Prostate gland (tissue), 2 donors: ENCODE measurements at regions not wholly inside any gene's neighbourhood (a gene's known extent, or its start where the extent isn't known, plus 50 kb on each side); places are given as distances from the start of the nearest gene placed in this dataset.

Experiments
- DNase-seq: peaks from one replicate; pipeline ENCODE4 v3.0.0-alpha.2; 2019; ENCODE audit warnings: low spot score
- H3K27ac ChIP-seq, 2 donors: fragments of 200-600 bp; sonication (generic); 2 replicates each; pipeline ENCODE4 v1.5.1; 2017 to 2019
- H3K27me3 ChIP-seq: fragments of 200-600 bp; sonication (generic); replicated peaks from 2 replicates; pipeline ENCODE4 v1.5.1; 2019; ENCODE audit not compliant: insufficient read depth
- H3K36me3 ChIP-seq, 2 donors: fragments of 200-600 bp; sonication (generic); 1 replicate in 1 of 2; 2 replicates in 1 of 2; pipeline versions ENCODE4 v1.5.1 to v1.8.1; 2017 to 2019
- H3K4me1 ChIP-seq: fragments of 200-600 bp; sonication (generic); replicated peaks from 2 replicates; pipeline ENCODE4 v1.5.1; 2019
- H3K4me3 ChIP-seq, 2 donors: fragments of 200-600 bp; sonication (generic); 2 replicates each; pipeline ENCODE4 v1.5.1; 2017 to 2019
- H3K9me3 ChIP-seq: fragments of 200-600 bp; sonication (generic); 2 replicates; pipeline ENCODE4 v1.5.1; 2017
- POLR2A ChIP-seq: fragments of 450-650 bp; IDR thresholded peaks from one replicate; pipeline ENCODE4 v1.6.1; 2016; ENCODE audit warnings: antibody characterized with exemption, mild to moderate bottlenecking
- POLR2AphosphoS5 ChIP-seq: sonication (generic); formaldehyde crosslinking; IDR thresholded peaks from one replicate; pipeline ENCODE4 v1.6.1; 2017; ENCODE audit warnings: antibody characterized with exemption
- WGBS: methylation state at CpG from one replicate; pipeline ENCODE4 v1.1.5; 2018; 5-methylcytosine and 5-hydroxymethylcytosine counted together
- intact Hi-C: fragments of 100-400 bp; cut with DNase I; formaldehyde crosslinking; loops from one replicate; pipeline ENCODE4 v1.14.2; 2022
- TF ChIP-seq, protein P1 (sequence below), 4 experiments: fragments of 200-600 bp in 2 of 4; fragments of 450-650 bp in 2 of 4; sonication (generic) in 2 of 4; IDR thresholded peaks; 1 replicate in 3 of 4; 2 replicates in 1 of 4; pipeline ENCODE4 v1.5.1; 2016 to 2019; ENCODE audit warnings: antibody characterized with exemption in 4 of 4, mild to moderate bottlenecking in 2 of 4, moderate library complexity in 2 of 4

DNA sequence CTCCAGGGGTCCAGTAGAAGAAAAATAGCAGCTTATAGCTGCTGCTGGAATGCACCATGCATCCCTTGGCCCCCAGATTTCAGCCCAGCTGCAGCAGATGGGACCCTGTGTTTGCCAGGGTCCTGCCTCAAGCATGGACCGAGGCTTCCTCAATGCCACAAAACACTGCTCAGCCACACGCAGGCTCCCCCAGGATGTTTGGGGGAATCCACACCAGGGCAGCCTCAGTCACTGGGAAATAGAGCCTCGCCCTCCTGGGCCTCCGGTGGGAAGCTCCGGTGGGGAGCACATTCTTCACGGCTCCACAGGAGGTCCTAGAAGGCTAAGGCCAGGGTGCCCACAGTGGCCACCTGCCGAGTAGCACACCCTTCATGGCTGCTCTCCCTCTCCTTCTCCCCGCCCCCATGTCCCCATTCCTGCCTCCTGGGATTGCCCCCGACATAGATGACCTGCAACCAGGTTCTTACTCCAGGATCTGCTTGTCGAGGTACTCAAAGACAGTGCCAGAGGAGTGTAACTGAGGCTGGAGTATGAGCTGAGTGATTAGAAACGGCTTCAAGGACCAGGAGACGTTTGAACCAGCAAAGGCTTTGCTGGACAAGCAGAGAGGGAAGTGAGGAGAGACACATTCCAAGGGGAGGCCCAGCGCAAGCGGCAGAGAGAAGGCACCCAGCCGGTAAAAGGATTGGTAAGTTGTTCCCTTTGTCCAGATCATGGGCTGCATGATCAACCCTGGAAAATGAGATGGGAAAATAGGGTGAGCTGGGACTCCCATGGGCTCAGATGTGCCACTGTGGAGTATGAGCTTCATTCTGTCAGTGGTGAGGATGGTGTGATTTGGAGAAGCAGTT lies 110.7 kb upstream of the UQCRFS1 start:
- no peaks in the 10 kb centered on the region for H3K36me3 ChIP-seq
- 78% methylated on average over 15 of the region's 15 CpGs for WGBS
- DNase-seq, result no peak

GRCh38 chr19:29324291-29324680 lies 111.3 kb upstream of the UQCRFS1 start:
- 90% methylated on average over 8 of the region's 8 CpGs for WGBS
- no peaks in the 10 kb centered on the region for H3K4me1 ChIP-seq
- no peaks in the 10 kb centered on the region for H3K9me3 ChIP-seq
- H3K27ac ChIP-seq, result no peak overlapping the region
- H3K4me3 ChIP-seq, result no peak overlapping the region
- no peaks in the 10 kb centered on the region for H3K27me3 ChIP-seq
- no peaks in the 10 kb centered on the region for H3K36me3 ChIP-seq
- no peak for TF ChIP-seq POLR2A
- TF ChIP-seq POLR2AphosphoS5, result no peak
- TF ChIP-seq, protein P1, sequence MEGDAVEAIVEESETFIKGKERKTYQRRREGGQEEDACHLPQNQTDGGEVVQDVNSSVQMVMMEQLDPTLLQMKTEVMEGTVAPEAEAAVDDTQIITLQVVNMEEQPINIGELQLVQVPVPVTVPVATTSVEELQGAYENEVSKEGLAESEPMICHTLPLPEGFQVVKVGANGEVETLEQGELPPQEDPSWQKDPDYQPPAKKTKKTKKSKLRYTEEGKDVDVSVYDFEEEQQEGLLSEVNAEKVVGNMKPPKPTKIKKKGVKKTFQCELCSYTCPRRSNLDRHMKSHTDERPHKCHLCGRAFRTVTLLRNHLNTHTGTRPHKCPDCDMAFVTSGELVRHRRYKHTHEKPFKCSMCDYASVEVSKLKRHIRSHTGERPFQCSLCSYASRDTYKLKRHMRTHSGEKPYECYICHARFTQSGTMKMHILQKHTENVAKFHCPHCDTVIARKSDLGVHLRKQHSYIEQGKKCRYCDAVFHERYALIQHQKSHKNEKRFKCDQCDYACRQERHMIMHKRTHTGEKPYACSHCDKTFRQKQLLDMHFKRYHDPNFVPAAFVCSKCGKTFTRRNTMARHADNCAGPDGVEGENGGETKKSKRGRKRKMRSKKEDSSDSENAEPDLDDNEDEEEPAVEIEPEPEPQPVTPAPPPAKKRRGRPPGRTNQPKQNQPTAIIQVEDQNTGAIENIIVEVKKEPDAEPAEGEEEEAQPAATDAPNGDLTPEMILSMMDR (IDR thresholded peaks at IDR 0.05), result no peak
- intact Hi-C loops, result no loop called here
- DNase-seq, result no peak

More for the DNA sequence above, 110.7 kb upstream of the UQCRFS1 start:
- intact Hi-C loops, result no loop called here
- Histone ChIP-seq H3K27me3 (no peaks in the 10 kb centered on the region), H3K4me1 (no peaks in the 10 kb centered on the region), H3K27ac (no peak overlapping the region), H3K4me3 (no peak overlapping the region), H3K9me3 (no peaks in the 10 kb centered on the region)
- no peak for TF ChIP-seq POLR2AphosphoS5
- no peak for TF ChIP-seq POLR2A
- TF ChIP-seq, protein P1 (IDR thresholded peaks at IDR 0.05), result no peak

GRCh38 chr19:29324717-29325116 lies 111.8 kb upstream of the UQCRFS1 start:
- intact Hi-C loops, result no loop called here
- no peak for DNase-seq
- H3K27ac ChIP-seq, result no peak overlapping the region

GRCh38 chr19:29325241-29325975 lies 112.5 kb upstream of the UQCRFS1 start:
- no peak for DNase-seq
- 67% methylated on average over 11 of the region's 11 CpGs for WGBS
- H3K4me1 ChIP-seq, result no peaks in the 10 kb centered on the region

More at GRCh38 chr19:29324717-29325116, 111.8 kb upstream of the UQCRFS1 start:
- Histone ChIP-seq H3K9me3 (no peaks in the 10 kb centered on the region), H3K4me1 (no peaks in the 10 kb centered on the region), H3K36me3 (no peaks in the 10 kb centered on the region), H3K4me3 (no peak overlapping the region), H3K27me3 (no peaks in the 10 kb centered on the region)
- 87% methylated on average over 6 of the region's 6 CpGs for WGBS
- no peak for TF ChIP-seq POLR2A
- TF ChIP-seq, protein P1 (IDR thresholded peaks at IDR 0.05), result no peak

More at GRCh38 chr19:29325241-29325975, 112.5 kb upstream of the UQCRFS1 start:
- TF ChIP-seq POLR2AphosphoS5, result no peak
- no peak for TF ChIP-seq POLR2A
- TF ChIP-seq, protein P1 (IDR thresholded peaks at IDR 0.05), result no peak
- no peak overlapping the region for H3K4me3 ChIP-seq
- H3K9me3 ChIP-seq, result no peaks in the 10 kb centered on the region
- H3K27ac ChIP-seq, result no peak overlapping the region
- no peaks in the 10 kb centered on the region for H3K36me3 ChIP-seq
- H3K27me3 ChIP-seq, result no peaks in the 10 kb centered on the region
- intact Hi-C loops, result no loop called here
